Epithelial cell of proximal tubule (primary cell): ENCODE measurements at regions not wholly inside any gene's neighbourhood (a gene's known extent, or its start where the extent isn't known, plus 50 kb on each side); places are given as distances from the start of the nearest gene placed in this dataset.

Experiments
- DNase-seq: peaks from one replicate; pipeline ENCODE4 v3.0.0-alpha.2; 2011; ENCODE audit warnings: low read depth
- H3K4me3 ChIP-seq: 2 replicates; pipeline ENCODE4 v1.5.1; 2011; ENCODE audit warnings: low read depth, mild to moderate bottlenecking, low read length
- CTCF ChIP-seq: conservative IDR thresholded peaks from 2 replicates; pipeline ENCODE4 v1.5.1; 2012; ENCODE audit warnings: low read depth, mild to moderate bottlenecking, low read length

GRCh38 chr2:151071382-151071781 lies 190.3 kb downstream of the RBM43 start:
- no peak overlapping the region for H3K4me3 ChIP-seq
- DNase-seq: no peak
- TF ChIP-seq CTCF: peak; percentile 69

- no peak for TF ChIP-seq CTCF
These were observed 191.4 kb downstream of the RBM43 start for GRCh38 chr2:151070253-151070652.

GRCh38 chr2:151067658-151068369 lies 193.8 kb downstream of the RBM43 start:
- no peak for DNase-seq
- no peak overlapping the region for H3K4me3 ChIP-seq
- TF ChIP-seq CTCF: no peak

More at GRCh38 chr2:151070253-151070652, 191.4 kb downstream of the RBM43 start:
- no peak overlapping the region for H3K4me3 ChIP-seq
- DNase-seq: no peak

- no peak for DNase-seq
- no peak overlapping the region for H3K4me3 ChIP-seq
- TF ChIP-seq CTCF: no peak
These were observed 198.4 kb downstream of the RBM43 start for GRCh38 chr2:151063271-151063670.

GRCh38 chr2:151060287-151060686 lies 201.4 kb downstream of the RBM43 start:
- DNase-seq: no peak
- no peak for TF ChIP-seq CTCF
- H3K4me3 ChIP-seq: no peak overlapping the region

GRCh38 chr2:151056870-151057269 lies 204.8 kb downstream of the RBM43 start:
- TF ChIP-seq CTCF: no peak
- no peak for DNase-seq
- no peak overlapping the region for H3K4me3 ChIP-seq

GRCh38 chr2:151053661-151053990 lies 208.0 kb downstream of the RBM43 start:
- no peak for DNase-seq
- no peak for TF ChIP-seq CTCF
- no peak overlapping the region for H3K4me3 ChIP-seq
